A673 (cell line): ENCODE measurements at regions not wholly inside any gene's neighbourhood (a gene's known extent, or its start where the extent isn't known, plus 50 kb on each side); places are given as distances from the start of the nearest gene placed in this dataset.

Experiments used
- BruUV-seq: library from RNA; stranded (reverse); fragments of 400-500 nt; replicated peaks from 2 replicates; lab custom pipeline; 2021; lab: Mats Ljungman, UMichigan
- CTCF ChIA-PET: fragments of 300-600 bp; sonication (Branson Sonifier 250); formaldehyde crosslinking; loops from one replicate; lab custom pipeline; 2022; ENCODE audit warnings: antibody characterized with exemption; lab: Charles Lee
- POLR2A ChIA-PET: fragments of 300-600 bp; sonication (Branson Sonifier 250); formaldehyde crosslinking; loops from one replicate; lab custom pipeline; 2022; ENCODE audit warnings: antibody characterized with exemption; ENCODE audit not compliant: low non-redundant PET; lab: Charles Lee
- DNase-seq: peaks from one replicate; pipeline ENCODE4 v3.0.0-alpha.2; 2015; ENCODE audit warnings: low spot score
- H3K27ac ChIP-seq: fragments of 200-600 bp; sonication (generic); 2 replicates; pipeline ENCODE4 v1.5.1; 2016; ENCODE audit warnings: mixed run types, low read depth, mild to moderate bottlenecking, mixed read lengths, antibody characterized with exemption, low read length; ENCODE audit not compliant: poor library complexity, severe bottlenecking
- H3K27me3 ChIP-seq: fragments of 200-600 bp; sonication (generic); replicated peaks from 2 replicates; pipeline ENCODE4 v1.6.1; 2017; ENCODE audit warnings: mixed run types, low read depth, mild to moderate bottlenecking, mixed read lengths, antibody characterized with exemption, low read length; ENCODE audit not compliant: insufficient read depth, poor library complexity
- H3K36me3 ChIP-seq: fragments of 200-600 bp; sonication (generic); 2 replicates; pipeline ENCODE4 v1.6.1; 2016; ENCODE audit warnings: mixed run types, mild to moderate bottlenecking, mixed read lengths, antibody characterized with exemption, low read length; ENCODE audit not compliant: insufficient read depth, poor library complexity, severe bottlenecking
- H3K4me1 ChIP-seq: fragments of 200-600 bp; sonication (generic); 2 replicates; pipeline ENCODE4 v1.6.1; 2017; ENCODE audit warnings: mixed run types, mild to moderate bottlenecking, mixed read lengths, antibody characterized with exemption, low read length; ENCODE audit not compliant: insufficient read depth, poor library complexity, severe bottlenecking
- H3K4me3 ChIP-seq: fragments of 200-600 bp; sonication (generic); 2 replicates; pipeline ENCODE4 v1.5.1; 2016; ENCODE audit warnings: low read depth, mixed run types, mild to moderate bottlenecking, mixed read lengths, low read length; ENCODE audit not compliant: poor library complexity, severe bottlenecking
- H3K9me3 ChIP-seq: fragments of 200-600 bp; sonication (generic); 2 replicates; pipeline ENCODE4 v1.6.1; 2016; ENCODE audit warnings: mixed run types, low read depth, mild to moderate bottlenecking, mixed read lengths, antibody characterized with exemption, low read length; ENCODE audit not compliant: poor library complexity, severe bottlenecking
- CTCF ChIP-seq: fragments of 300-800, 200-600 bp; sonication (generic); conservative IDR thresholded peaks from 2 replicates; pipeline ENCODE4 v1.5.1; 2017; ENCODE audit warnings: low read depth, mild to moderate bottlenecking, antibody characterized with exemption, low read length, moderate library complexity, mixed read lengths
- EZH2 ChIP-seq: fragments of 200-600 bp; sonication (generic); IDR thresholded peaks from 2 replicates; pipeline ENCODE4 v1.6.1; 2017; ENCODE audit warnings: borderline replicate concordance, low read depth, mild to moderate bottlenecking, mixed read lengths, antibody characterized with exemption, low read length; ENCODE audit not compliant: poor library complexity, severe bottlenecking
- intact Hi-C: fragments of 100-400 bp; cut with micrococcal nuclease; formaldehyde crosslinking; loops from one replicate; pipeline ENCODE4 v1.10.0; 2022; ENCODE audit not compliant: unreplicated experiment

- TF ChIP-seq EZH2, result no peak
- no peak for TF ChIP-seq CTCF
- Histone ChIP-seq H3K36me3 (no peaks in the 10 kb centered on the region), H3K4me1 (peaks cover 44% of the 10 kb centered on the region), H3K9me3 (no peaks in the 10 kb centered on the region), H3K27me3 (no peaks in the 10 kb centered on the region), H3K4me3 (no peak overlapping the region), H3K27ac (no peak overlapping the region)
- ChIA-PET POLR2A (interaction anchor here (0.7 kb wide), 1 partner anchor 65 kb away, joined by 6 read pairs; no protein-coding TSS in a partner anchor), CTCF (no interaction called here)
- no peak for DNase-seq
- intact Hi-C loops, result loop anchor here (5.0 to 10.0 kb wide), 4 partner anchors 101 to 587 kb away; partner anchors contain the start of gene AKIP1
- BruUV-seq, result no TSS peak
Observed at GRCh38 chr11:8811571-8811970, 99.4 kb upstream of the AKIP1 start.

- ChIA-PET CTCF (no interaction called here), POLR2A (interaction anchor here (0.7 kb wide), 1 partner anchor 66 kb away, joined by 6 read pairs; no protein-coding TSS in a partner anchor)
- peaks cover 44% of the 10 kb centered on the region for H3K4me1 ChIP-seq
- no peak overlapping the region for H3K4me3 ChIP-seq
- H3K9me3 ChIP-seq, result no peaks in the 10 kb centered on the region
- no peak overlapping the region for H3K27ac ChIP-seq
- H3K27me3 ChIP-seq, result no peaks in the 10 kb centered on the region
- TF ChIP-seq CTCF (no peak), EZH2 (no peak)
- BruUV-seq, result no TSS peak
- intact Hi-C loops, result loop anchor here (2.0 to 10.0 kb wide), 5 partner anchors 100 to 588 kb away; partner anchors contain the start of gene AKIP1
- DNase-seq, result no peak
- no peaks in the 10 kb centered on the region for H3K36me3 ChIP-seq
Observed at GRCh38 chr11:8812438-8812837, 98.6 kb upstream of the AKIP1 start.

- Histone ChIP-seq H3K9me3 (no peaks in the 10 kb centered on the region), H3K4me1 (peaks cover 44% of the 10 kb centered on the region), H3K27ac (peak overlapping the region; percentile 64), H3K4me3 (no peak overlapping the region), H3K36me3 (no peaks in the 10 kb centered on the region), H3K27me3 (no peaks in the 10 kb centered on the region)
- ChIA-PET CTCF (interaction anchor here (1.1 kb wide), 1 partner anchor 54 kb away, joined by 4 read pairs; no protein-coding TSS in a partner anchor), POLR2A (no interaction called here)
- DNase-seq, result peak; percentile 91
- intact Hi-C loops, result loop anchor here (2.0 to 10.0 kb wide), 5 partner anchors 99 to 589 kb away; partner anchors contain the start of gene AKIP1
- TF ChIP-seq CTCF (peak; percentile 94), EZH2 (no peak)
- no TSS peak for BruUV-seq
Observed at GRCh38 chr11:8813658-8814057, 97.3 kb upstream of the AKIP1 start.
